CD14-positive monocyte (primary cell): ENCODE measurements at regions not wholly inside any gene's neighbourhood (a gene's known extent, or its start where the extent isn't known, plus 50 kb on each side); places are given as distances from the start of the nearest gene placed in this dataset.

Experiments
- DNase-seq, 3 donors: peaks; one replicate each; pipeline ENCODE4 v3.0.0-alpha.2; 2011 to 2022
- H2AFZ ChIP-seq: 2 replicates; pipeline ENCODE4 v1.6.0; 2012; ENCODE audit warnings: mild to moderate bottlenecking, low read depth, low read length, inconsistent platforms; ENCODE audit not compliant: insufficient read depth, poor library complexity, severe bottlenecking
- H3K27ac ChIP-seq, 2 donors: 1 replicate in 1 of 2; 2 replicates in 1 of 2; pipeline ENCODE4 v1.5.1; 2012 to 2013; ENCODE audit warnings: low read length in 2 of 2, control low read depth in 1 of 2, inconsistent platforms in 1 of 2, low read depth in 1 of 2, mild to moderate bottlenecking in 1 of 2
- H3K27me3 ChIP-seq, 2 donors: one replicate each; pipeline versions ENCODE4 v1.6.0 to v1.6.1; 2011 to 2013; ENCODE audit warnings: low read length in 2 of 2; ENCODE audit not compliant: control insufficient read depth in 2 of 2, insufficient read depth in 2 of 2
- H3K36me3 ChIP-seq, 2 donors: replicated peaks in 1 of 2; 1 replicate in 1 of 2; 2 replicates in 1 of 2; pipeline versions ENCODE4 v1.5.1 to v1.6.1; 2012 to 2013; ENCODE audit warnings: low read length in 2 of 2, control low read depth in 1 of 2, inconsistent platforms in 1 of 2, mild to moderate bottlenecking in 1 of 2; ENCODE audit not compliant: insufficient read depth in 2 of 2, control insufficient read depth in 1 of 2
- H3K4me1 ChIP-seq, 2 donors: 1 replicate in 1 of 2; 2 replicates in 1 of 2; pipeline versions ENCODE4 v1.5.1 to v1.6.1; 2012 to 2013; ENCODE audit warnings: low read length in 2 of 2, control low read depth in 1 of 2, inconsistent platforms in 1 of 2, mild to moderate bottlenecking in 1 of 2, moderate library complexity in 1 of 2; ENCODE audit not compliant: insufficient read depth in 2 of 2, control insufficient read depth in 1 of 2
- H3K4me2 ChIP-seq: replicated peaks from 2 replicates; pipeline ENCODE3; 2012; ENCODE audit warnings: low read length, moderate library complexity, mild to moderate bottlenecking; ENCODE audit not compliant: poor library complexity, severe bottlenecking; ENCODE audit errors: extremely low read depth
- H3K4me3 ChIP-seq, 3 experiments: fragments of 200-600 bp in 1 of 3; sonication (generic) in 1 of 3; replicated peaks in 1 of 3; 1 replicate in 2 of 3; 2 replicates in 1 of 3; pipeline ENCODE4 v1.5.1; 2011 to 2013; ENCODE audit warnings: low read length in 3 of 3, mild to moderate bottlenecking in 3 of 3, control low read depth in 2 of 3, low read depth in 2 of 3, inconsistent platforms in 1 of 3, moderate library complexity in 1 of 3
- H3K79me2 ChIP-seq: 2 replicates; pipeline ENCODE4 v1.6.0; 2012; ENCODE audit warnings: mild to moderate bottlenecking, control low read depth, inconsistent platforms, low read length, moderate library complexity; ENCODE audit not compliant: insufficient read depth
- H3K9ac ChIP-seq: 2 replicates; pipeline ENCODE4 v1.6.0; 2017; ENCODE audit warnings: low read length, mild to moderate bottlenecking; ENCODE audit not compliant: insufficient read depth, poor library complexity, severe bottlenecking
- H3K9me3 ChIP-seq, 2 donors: replicated peaks in 1 of 2; 1 replicate in 1 of 2; 2 replicates in 1 of 2; pipeline versions ENCODE4 v1.5.1 to v1.6.1; 2012 to 2013; ENCODE audit warnings: low read length in 2 of 2, control low read depth in 1 of 2; ENCODE audit not compliant: control insufficient read depth in 1 of 2, insufficient read depth in 1 of 2
- H4K20me1 ChIP-seq: 2 replicates; pipeline ENCODE4 v1.6.0; 2012; ENCODE audit warnings: mild to moderate bottlenecking, low read length, control low read depth, moderate library complexity; ENCODE audit not compliant: insufficient read depth
- H3K27ac Mint-ChIP-seq, 7 donors: one replicate each; pipeline ENCODE4 v1.8.0; 2020; ENCODE audit warnings: mild to moderate bottlenecking in 7 of 7, mixed read lengths in 7 of 7, moderate library complexity in 6 of 7, inconsistent platforms in 2 of 7
- H3K27me3 Mint-ChIP-seq, 3 donors: one replicate each; pipeline ENCODE4 v1.8.0; 2021 to 2022; ENCODE audit warnings: low read depth in 3 of 3, mild to moderate bottlenecking in 3 of 3, mixed read lengths in 3 of 3, moderate library complexity in 3 of 3, inconsistent platforms in 1 of 3
- H3K36me3 Mint-ChIP-seq, 2 donors: one replicate each; pipeline ENCODE4 v1.8.0; 2020; ENCODE audit warnings: mixed read lengths in 2 of 2, inconsistent platforms in 1 of 2, mild to moderate bottlenecking in 1 of 2
- H3K4me1 Mint-ChIP-seq: one replicate; pipeline ENCODE4 v1.8.0; 2020; ENCODE audit warnings: mild to moderate bottlenecking, mixed read lengths
- H3K4me3 Mint-ChIP-seq, 2 donors: one replicate each; pipeline ENCODE4 v1.8.0; 2020; ENCODE audit warnings: mild to moderate bottlenecking in 2 of 2, mixed read lengths in 2 of 2, moderate library complexity in 1 of 2
- H3K9me3 Mint-ChIP-seq, 7 donors: one replicate each; pipeline ENCODE4 v1.8.0; 2020 to 2022; ENCODE audit warnings: mixed read lengths in 7 of 7, mild to moderate bottlenecking in 6 of 7, moderate library complexity in 6 of 7, inconsistent platforms in 2 of 7
- WGBS: methylation state at CpG from one replicate; pipeline ENCODE4 v1.1.5; 2013; ENCODE audit warnings: missing lambda C conversion rate; ENCODE audit not compliant: insufficient coverage; 5-methylcytosine and 5-hydroxymethylcytosine counted together
- intact Hi-C, 2 donors: fragments of 100-400 bp; cut with micrococcal nuclease; formaldehyde crosslinking; loops; one replicate each; pipeline versions ENCODE4 v1.15.0 to v1.15.1; 2023
- TF ChIP-seq, protein P1 (sequence below): fragments of 200-600 bp; IDR thresholded peaks from one replicate; pipeline ENCODE4 v1.8.0; 2022; ENCODE audit warnings: antibody characterized with exemption, mild to moderate bottlenecking

GRCh38 chr5:60141119-60141518 lies 247.6 kb upstream of the PDE4D start:
- Histone ChIP-seq H3K27me3 (no peaks in the 10 kb centered on the region), H3K27ac (no peak overlapping the region), H3K9ac (no peak overlapping the region), H3K4me2 (no peak overlapping the region), H3K36me3 (peaks cover 2 to 3% of the 10 kb centered on the region in 2 donors), H3K4me1 (no peaks in the 10 kb centered on the region), H3K79me2 (no peaks in the 10 kb centered on the region), H4K20me1 (no peaks in the 10 kb centered on the region), H3K9me3 (no peaks in the 10 kb centered on the region), H3K4me3 (no peak overlapping the region), H2AFZ (no peak overlapping the region)
- intact Hi-C loops: no loop called here
- Mint-ChIP-seq H3K4me1 (peaks cover 7% of the 10 kb centered on the region), H3K4me3 (no peak overlapping the region), H3K27me3 (no peaks in the 10 kb centered on the region), H3K9me3 (peaks cover 0 to 10% (median 0%) of the 10 kb centered on the region in 7 donors), H3K36me3 (peaks cover 20 to 29% of the 10 kb centered on the region in 2 donors), H3K27ac (peak overlapping the region in 1 of 7 donors; percentile 75)
- no peak for DNase-seq
- TF ChIP-seq, protein P1, sequence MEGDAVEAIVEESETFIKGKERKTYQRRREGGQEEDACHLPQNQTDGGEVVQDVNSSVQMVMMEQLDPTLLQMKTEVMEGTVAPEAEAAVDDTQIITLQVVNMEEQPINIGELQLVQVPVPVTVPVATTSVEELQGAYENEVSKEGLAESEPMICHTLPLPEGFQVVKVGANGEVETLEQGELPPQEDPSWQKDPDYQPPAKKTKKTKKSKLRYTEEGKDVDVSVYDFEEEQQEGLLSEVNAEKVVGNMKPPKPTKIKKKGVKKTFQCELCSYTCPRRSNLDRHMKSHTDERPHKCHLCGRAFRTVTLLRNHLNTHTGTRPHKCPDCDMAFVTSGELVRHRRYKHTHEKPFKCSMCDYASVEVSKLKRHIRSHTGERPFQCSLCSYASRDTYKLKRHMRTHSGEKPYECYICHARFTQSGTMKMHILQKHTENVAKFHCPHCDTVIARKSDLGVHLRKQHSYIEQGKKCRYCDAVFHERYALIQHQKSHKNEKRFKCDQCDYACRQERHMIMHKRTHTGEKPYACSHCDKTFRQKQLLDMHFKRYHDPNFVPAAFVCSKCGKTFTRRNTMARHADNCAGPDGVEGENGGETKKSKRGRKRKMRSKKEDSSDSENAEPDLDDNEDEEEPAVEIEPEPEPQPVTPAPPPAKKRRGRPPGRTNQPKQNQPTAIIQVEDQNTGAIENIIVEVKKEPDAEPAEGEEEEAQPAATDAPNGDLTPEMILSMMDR: no peak
- WGBS: no CpG with 5 or more reads among the region's 2 CpGs

DNA sequence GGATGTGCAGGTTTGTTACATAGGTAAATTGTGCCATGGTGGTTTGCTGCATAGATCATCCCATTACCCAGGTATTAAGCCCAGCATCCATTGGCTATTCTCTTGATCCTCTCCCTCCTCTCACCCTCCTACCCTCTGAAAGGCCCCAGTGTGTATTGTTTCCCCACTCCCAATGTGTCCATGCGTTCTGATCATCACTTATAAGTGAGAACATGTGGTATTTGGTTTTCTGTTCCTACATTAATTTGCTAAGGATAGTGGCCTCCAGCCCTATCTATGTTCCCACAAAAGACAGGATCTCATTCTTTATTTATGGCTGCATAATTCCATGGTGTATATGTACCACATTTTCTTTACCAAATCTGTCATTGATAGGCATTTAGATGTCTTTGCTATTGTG lies 243.3 kb upstream of the PDE4D start:
- Histone ChIP-seq H3K27ac (no peak overlapping the region), H3K4me2 (no peak overlapping the region), H3K4me3 (no peak overlapping the region), H3K27me3 (no peaks in the 10 kb centered on the region), H4K20me1 (no peaks in the 10 kb centered on the region), H3K9ac (no peak overlapping the region), H3K9me3 (no peaks in the 10 kb centered on the region), H3K79me2 (no peaks in the 10 kb centered on the region), H2AFZ (no peak overlapping the region), H3K4me1 (no peaks in the 10 kb centered on the region), H3K36me3 (peaks cover 0 to 5% of the 10 kb centered on the region in 2 donors)
- intact Hi-C loops: no loop called here
- Mint-ChIP-seq H3K27ac (peak overlapping the region in 1 of 7 donors; percentile 35), H3K27me3 (no peaks in the 10 kb centered on the region), H3K4me1 (no peaks in the 10 kb centered on the region), H3K36me3 (peaks cover 14 to 28% of the 10 kb centered on the region in 2 donors), H3K9me3 (peaks cover 0 to 10% (median 5%) of the 10 kb centered on the region in 7 donors), H3K4me3 (no peak overlapping the region)
- TF ChIP-seq, protein P1: no peak
- WGBS: no CpG with 5 or more reads among the region's 1 CpG
- DNase-seq: no peak
